GM12872 (cell line): ENCODE measurements at regions not wholly inside any gene's neighbourhood (a gene's known extent, or its start where the extent isn't known, plus 50 kb on each side); places are given as distances from the start of the nearest gene placed in this dataset.

Experiments used
- CTCF ChIP-seq: IDR thresholded peaks from 3 replicates; pipeline ENCODE4 v1.5.1; 2011; ENCODE audit warnings: low read depth, mild to moderate bottlenecking, low read length, moderate library complexity; ENCODE audit not compliant: insufficient read depth

DNA sequence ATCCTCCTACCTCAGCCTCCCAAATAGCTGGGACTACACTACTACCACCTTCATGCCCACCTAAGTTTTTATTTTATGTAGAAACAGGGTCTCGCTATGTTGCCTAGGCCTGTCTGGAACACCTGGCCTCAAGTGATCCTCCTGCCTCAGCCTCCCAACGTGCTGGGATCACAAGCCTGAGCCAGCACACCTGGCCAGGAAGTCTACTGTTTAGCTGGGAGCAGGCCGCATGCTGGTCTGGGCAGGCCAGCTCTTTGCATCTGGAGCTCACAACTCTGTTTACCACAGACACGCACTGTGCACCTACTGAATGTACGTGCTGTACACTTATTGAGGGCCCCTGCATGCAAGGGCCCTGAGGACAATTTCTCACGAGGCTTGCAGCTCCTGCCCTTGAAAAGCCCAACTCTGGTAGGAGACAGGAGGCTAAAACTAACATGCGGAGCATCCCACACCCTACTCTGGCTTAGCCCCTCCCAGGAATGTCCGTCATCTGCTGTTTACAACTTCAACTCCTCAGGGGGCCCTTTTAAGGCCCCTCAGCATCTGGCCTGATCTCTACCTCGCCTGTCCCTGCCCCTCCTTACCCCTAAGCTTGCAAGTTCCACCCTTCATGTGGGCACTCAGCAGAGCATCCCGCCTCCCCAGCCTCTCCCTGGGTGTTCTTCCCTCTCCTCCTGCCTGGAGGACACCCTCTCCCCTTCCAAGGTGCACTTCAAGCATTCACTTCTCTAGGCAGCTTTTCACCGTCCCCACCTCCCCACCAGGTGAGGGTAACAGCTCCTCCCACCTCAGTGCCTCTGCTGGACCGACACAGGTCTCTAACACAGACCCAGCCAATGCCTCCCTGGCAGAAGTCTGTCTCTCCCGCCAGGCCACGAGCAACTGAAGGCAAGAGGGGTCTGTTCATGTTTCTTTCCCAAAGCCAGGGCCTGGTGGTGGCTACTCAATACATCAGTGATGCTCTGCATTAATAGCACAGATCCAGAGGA, 114.2 kb upstream of the UQCRFS1 start:
- TF ChIP-seq CTCF: no peak

- TF ChIP-seq CTCF: no peak
Measured at GRCh38 chr19:29328586-29328985, 115.6 kb upstream of the UQCRFS1 start.

DNA sequence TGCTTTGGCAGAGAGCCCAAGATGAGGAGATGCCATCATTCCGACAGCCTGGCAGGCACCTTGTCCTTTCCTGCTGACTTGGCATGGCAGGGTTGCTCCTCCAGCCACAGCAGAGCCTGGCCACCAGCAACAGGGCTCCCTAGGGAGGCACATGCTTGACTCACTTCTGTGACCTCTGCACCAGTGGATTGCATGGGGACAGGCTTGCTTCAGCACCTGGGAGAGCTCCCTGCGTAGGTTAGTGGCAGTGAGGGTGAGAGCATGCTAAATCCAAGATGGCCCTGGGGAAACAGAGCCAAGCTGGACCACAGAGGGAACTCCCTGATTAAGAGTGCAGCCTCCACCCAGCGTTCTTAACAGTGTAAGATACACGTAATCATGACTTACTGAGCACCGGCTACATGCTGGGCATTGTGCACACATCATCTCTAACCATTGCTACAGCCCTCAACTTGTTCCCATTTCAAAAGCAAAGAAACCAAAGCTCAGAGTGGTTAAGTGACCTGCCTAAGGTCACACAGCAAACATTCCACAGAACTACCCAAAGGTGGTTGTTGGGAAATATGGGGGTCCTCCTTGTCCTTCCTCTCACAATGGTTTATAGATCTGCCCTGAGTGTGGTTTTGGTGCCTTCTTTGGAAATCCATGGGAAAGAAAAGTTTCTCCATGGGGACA, 116.6 kb upstream of the UQCRFS1 start:
- no peak for TF ChIP-seq CTCF

- no peak for TF ChIP-seq CTCF
Measured at GRCh38 chr19:29336425-29336824, 123.5 kb upstream of the UQCRFS1 start.

DNA sequence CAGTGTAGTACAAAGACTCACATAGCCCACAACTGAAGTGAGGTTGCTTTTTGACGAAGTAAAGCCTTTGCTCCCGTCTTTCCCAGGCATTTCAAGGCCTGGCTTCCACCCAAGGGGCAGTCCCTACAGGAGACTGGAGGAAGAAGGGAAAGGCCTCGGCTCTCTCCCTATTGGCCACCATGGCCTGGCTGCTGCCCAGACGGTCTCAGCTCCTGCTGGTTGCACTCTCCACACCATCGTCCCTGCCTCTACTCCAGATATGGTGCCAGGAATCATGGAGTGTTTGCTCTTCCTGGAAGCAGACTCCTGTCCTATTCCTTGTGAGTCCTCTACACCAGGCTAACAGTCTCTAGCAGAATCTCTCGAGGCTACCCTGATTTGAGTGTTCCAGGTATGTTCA, 124.1 kb upstream of the UQCRFS1 start:
- no peak for TF ChIP-seq CTCF

- no peak for TF ChIP-seq CTCF
Measured at GRCh38 chr19:29338480-29338879, 125.5 kb upstream of the UQCRFS1 start.

GRCh38 chr19:29342721-29343120, 129.8 kb upstream of the UQCRFS1 start:
- TF ChIP-seq CTCF: no peak
